ENCODE measurements at regions not wholly inside any gene's neighbourhood (a gene's known extent, or its start where the extent isn't known, plus 50 kb on each side); places are given as distances from the start of the nearest gene placed in this dataset.
A peak's percentile ranks its signal among the peaks of the same experiment; 100 is the strongest.

DNA sequence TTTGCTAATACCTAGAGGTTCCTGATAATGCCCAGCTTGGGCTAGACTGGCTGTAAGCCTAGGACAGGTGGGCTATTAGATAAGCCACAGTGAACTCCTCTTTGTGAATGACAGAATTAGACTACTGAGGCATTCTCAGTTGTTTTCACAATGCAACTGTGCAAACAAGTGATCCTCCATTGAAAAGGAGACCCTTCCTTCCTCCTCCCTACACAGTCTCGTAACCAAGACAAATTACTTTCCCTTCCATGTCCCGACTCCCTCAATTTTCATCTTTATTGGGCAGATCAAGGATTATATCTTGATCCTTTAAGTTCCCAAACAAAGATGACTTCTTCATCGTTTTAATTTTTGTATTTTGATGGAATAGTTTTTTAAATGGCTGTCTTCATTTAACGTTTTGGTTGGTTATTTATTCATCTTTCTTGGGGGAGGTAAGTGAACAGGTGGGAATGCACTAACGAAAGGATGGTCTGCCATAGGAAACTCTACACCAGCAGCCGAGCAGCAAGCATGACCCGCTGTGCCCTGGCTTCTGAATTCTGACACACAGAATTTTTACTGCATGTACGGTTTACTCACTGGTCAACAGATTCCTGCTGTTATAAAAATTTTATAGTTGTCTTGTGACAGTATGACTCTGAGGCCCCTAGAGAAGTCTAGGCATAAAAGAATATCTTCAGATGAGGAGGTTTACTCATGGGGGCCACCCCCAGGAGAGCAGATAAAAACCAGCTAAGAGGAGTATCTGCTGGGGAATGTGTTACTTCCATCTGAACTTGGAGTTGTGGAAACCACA is 137.5 kb upstream of the TUT7 start:
- Histone ChIP-seq H3K4me1 (peaks cover 10% of the 10 kb centered on the region), H3K4me3 (no peak overlapping the region), H3K9me3 (replicated peaks) (no peaks in the 10 kb centered on the region), H3K27me3 (ENCODE audit: low read depth) (peaks cover 3% of the 10 kb centered on the region), H3K36me3 (no peaks in the 10 kb centered on the region), H3K27ac (replicated peaks) (no peak overlapping the region)
- no peak for DNase-seq
- intact Hi-C loops (cut with micrococcal nuclease) = no loop called here
- TF ChIP-seq, protein P1, sequence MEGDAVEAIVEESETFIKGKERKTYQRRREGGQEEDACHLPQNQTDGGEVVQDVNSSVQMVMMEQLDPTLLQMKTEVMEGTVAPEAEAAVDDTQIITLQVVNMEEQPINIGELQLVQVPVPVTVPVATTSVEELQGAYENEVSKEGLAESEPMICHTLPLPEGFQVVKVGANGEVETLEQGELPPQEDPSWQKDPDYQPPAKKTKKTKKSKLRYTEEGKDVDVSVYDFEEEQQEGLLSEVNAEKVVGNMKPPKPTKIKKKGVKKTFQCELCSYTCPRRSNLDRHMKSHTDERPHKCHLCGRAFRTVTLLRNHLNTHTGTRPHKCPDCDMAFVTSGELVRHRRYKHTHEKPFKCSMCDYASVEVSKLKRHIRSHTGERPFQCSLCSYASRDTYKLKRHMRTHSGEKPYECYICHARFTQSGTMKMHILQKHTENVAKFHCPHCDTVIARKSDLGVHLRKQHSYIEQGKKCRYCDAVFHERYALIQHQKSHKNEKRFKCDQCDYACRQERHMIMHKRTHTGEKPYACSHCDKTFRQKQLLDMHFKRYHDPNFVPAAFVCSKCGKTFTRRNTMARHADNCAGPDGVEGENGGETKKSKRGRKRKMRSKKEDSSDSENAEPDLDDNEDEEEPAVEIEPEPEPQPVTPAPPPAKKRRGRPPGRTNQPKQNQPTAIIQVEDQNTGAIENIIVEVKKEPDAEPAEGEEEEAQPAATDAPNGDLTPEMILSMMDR (IDR thresholded peaks at IDR 0.05; ENCODE audit: borderline replicate concordance) = no peak

DNA sequence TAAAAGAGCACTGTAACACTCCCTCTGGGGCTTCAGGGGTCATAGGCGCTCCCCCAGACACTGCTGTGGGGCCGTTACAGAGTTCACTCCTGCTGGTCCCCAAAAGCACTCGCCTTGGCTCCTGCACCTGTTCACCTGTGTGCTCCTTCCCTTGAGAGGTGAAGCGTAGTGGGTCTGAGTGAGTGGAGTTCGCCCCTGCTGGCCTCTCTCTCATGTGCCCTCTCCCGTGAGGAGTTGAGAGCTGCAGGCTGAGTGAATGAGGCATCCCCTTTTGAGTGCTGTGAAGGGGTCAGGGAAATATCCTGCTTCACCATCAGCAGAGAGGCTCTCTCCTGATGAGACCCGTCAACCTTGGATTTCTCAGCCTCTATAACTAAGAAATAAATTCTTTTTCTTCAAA is 134.6 kb upstream of the TUT7 start:
- Histone ChIP-seq H3K27ac (replicated peaks) (no peak overlapping the region), H3K36me3 (no peaks in the 10 kb centered on the region), H3K9me3 (replicated peaks) (no peaks in the 10 kb centered on the region), H3K27me3 (ENCODE audit: low read depth) (peaks cover 3% of the 10 kb centered on the region), H3K4me3 (no peak overlapping the region), H3K4me1 (peaks cover 4% of the 10 kb centered on the region)
- TF ChIP-seq, protein P1 (IDR thresholded peaks at IDR 0.05; ENCODE audit: borderline replicate concordance) = no peak
- intact Hi-C loops (cut with micrococcal nuclease) = loop anchor here (5.0 kb wide), 1 partner anchor 834 kb away; no protein-coding TSS in a partner anchor
- DNase-seq = no peak

DNA sequence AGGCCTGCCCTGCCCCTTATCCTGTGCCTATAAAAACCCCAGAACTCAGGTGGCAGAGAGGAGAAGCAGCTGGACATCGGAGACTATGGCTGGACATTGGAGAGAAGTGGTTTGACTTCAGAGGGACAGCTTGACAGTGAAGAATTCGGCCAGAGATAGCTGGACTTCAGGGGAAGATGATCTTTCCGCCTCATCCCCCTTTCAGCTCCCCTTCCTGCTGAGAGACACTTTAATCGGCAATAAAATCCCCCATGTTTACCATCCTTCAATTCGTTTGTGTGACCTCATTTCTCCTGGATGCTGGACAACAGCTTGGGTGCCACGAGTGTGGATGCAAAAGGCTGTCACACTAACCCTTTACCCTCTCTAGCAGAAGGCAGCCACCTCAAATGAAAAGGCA is 134.1 kb upstream of the TUT7 start:
- Histone ChIP-seq H3K4me3 (no peak overlapping the region), H3K27ac (replicated peaks) (no peak overlapping the region), H3K4me1 (peaks cover 4% of the 10 kb centered on the region), H3K9me3 (replicated peaks) (no peaks in the 10 kb centered on the region), H3K36me3 (no peaks in the 10 kb centered on the region), H3K27me3 (ENCODE audit: low read depth) (peaks cover 3% of the 10 kb centered on the region)
- intact Hi-C loops (cut with micrococcal nuclease) = loop anchor here (5.0 kb wide), 1 partner anchor 834 kb away; no protein-coding TSS in a partner anchor
- no peak for DNase-seq
- TF ChIP-seq, protein P1 (IDR thresholded peaks at IDR 0.05; ENCODE audit: borderline replicate concordance) = no peak

DNA sequence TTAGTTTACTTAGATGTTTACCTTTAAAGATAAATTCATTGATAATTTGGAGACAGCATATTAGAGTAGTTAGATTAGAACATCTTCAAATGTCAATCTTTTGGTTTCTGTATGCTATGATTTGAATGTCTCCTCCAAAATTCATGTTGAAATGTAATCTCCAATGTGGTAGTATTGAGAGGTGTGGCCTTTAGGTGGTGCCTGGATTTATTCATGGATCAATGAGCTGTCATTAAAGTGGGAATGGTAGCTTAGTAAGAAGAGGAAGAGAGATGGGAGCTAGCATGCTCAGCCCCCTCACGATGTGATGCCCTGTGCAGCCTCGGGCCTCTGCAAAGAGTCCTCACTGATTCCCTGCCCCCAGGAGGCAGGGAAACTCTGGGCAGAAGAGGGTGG is 133.6 kb upstream of the TUT7 start:
- H3K4me3 ChIP-seq = no peak overlapping the region
- TF ChIP-seq, protein P1 (IDR thresholded peaks at IDR 0.05; ENCODE audit: borderline replicate concordance) = no peak

DNA sequence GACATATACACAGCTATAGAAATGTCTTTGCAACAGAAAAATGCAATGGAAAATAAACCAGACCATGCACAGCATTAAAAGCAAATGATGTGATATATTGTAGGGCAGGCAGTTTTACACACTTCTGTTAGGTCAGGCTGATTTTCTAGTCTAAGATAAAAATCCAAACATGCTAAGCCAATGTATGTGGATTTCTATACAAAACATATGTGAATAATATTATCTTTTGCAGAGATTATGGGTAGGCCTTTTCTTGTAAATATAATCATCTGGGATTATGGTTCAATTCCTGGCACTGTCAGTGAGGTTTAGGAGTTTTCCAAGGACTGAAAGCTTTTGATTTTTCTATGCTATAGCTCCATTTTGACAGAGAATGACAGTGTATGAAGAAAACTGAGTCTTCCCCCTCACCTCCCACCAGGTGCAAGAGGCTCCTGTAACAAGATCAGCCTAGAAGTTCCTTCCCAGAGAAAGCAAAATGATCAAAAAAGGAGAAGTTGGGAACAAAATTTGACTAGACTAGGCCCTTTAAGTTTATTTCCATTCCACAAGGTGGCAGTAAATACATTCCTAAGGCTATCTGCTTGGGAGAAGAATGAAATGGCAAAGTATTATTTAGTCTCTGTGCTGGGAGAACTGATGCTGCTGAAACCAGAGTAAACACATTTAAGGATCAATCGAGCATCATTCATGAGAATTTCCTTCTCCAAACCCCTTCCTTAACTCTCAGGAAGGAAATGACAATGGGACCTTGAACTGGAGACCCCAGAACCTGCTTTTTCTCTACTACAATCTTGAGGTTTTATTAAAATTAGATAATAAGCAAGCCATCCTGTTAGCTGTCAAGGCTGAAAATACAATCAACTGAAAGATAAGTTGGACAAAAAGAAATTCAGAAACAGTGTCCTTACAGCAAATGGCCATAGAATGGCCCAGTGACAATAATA is 133.0 kb upstream of the TUT7 start:
- DNase-seq = no peak
- Histone ChIP-seq H3K36me3 (no peaks in the 10 kb centered on the region), H3K4me3 (no peak overlapping the region), H3K27me3 (ENCODE audit: low read depth) (no peaks in the 10 kb centered on the region), H3K27ac (replicated peaks) (no peak overlapping the region), H3K4me1 (peaks cover 4% of the 10 kb centered on the region), H3K9me3 (replicated peaks) (no peaks in the 10 kb centered on the region)
- TF ChIP-seq, protein P1 (IDR thresholded peaks at IDR 0.05; ENCODE audit: borderline replicate concordance) = peak; percentile 73
- intact Hi-C loops (cut with micrococcal nuclease) = loop anchor here (5.0 kb wide), 1 partner anchor 835 kb away; no protein-coding TSS in a partner anchor

More for the DNA sequence above, 133.6 kb upstream of the TUT7 start:
- no peak for DNase-seq
- Histone ChIP-seq H3K36me3 (no peaks in the 10 kb centered on the region), H3K27me3 (ENCODE audit: low read depth) (peaks cover 3% of the 10 kb centered on the region), H3K27ac (replicated peaks) (no peak overlapping the region), H3K9me3 (replicated peaks) (no peaks in the 10 kb centered on the region), H3K4me1 (peaks cover 4% of the 10 kb centered on the region)
- intact Hi-C loops (cut with micrococcal nuclease) = loop anchor here (5.0 kb wide), 1 partner anchor 834 kb away; no protein-coding TSS in a partner anchor
